GM23338 (cell line): ENCODE measurements at regions not wholly inside any gene's neighbourhood (a gene's known extent, or its start where the extent isn't known, plus 50 kb on each side); places are given as distances from the start of the nearest gene placed in this dataset.

Experiments used
- ATAC-seq: fragments of 200-7000 bp; cut with Tn5 transposase; 3 replicates; pipeline ENCODE4 v1.9.1; 2020
- DNase-seq: peaks from one replicate; pipeline ENCODE4 v3.0.0-alpha.2; 2015; ENCODE audit warnings: low spot score
- H2AFZ ChIP-seq: fragments of 200-600 bp; sonication (generic); 2 replicates; pipeline ENCODE4 v1.8.0; 2016; ENCODE audit warnings: antibody characterized with exemption, mild to moderate bottlenecking, moderate library complexity
- H3F3A ChIP-seq: fragments of 200-600 bp; sonication (generic); replicated peaks from 2 replicates; pipeline ENCODE4 v1.8.0; 2017; ENCODE audit warnings: antibody characterized with exemption, mixed run types, low read depth
- H3K27ac ChIP-seq: fragments of 200-600 bp; sonication (generic); 2 replicates; pipeline ENCODE4 v1.6.1; 2016; ENCODE audit warnings: low read depth
- H3K27me3 ChIP-seq: fragments of 200-600 bp; sonication (generic); 2 replicates; pipeline ENCODE4 v1.8.0; 2016; ENCODE audit warnings: mild to moderate bottlenecking, mixed run types, moderate library complexity; ENCODE audit not compliant: insufficient read depth
- H3K36me3 ChIP-seq: fragments of 200-600 bp; sonication (generic); 2 replicates; pipeline ENCODE4 v1.8.0; 2016; ENCODE audit warnings: mild to moderate bottlenecking; ENCODE audit not compliant: insufficient read depth
- H3K4me1 ChIP-seq: fragments of 200-600 bp; sonication (generic); 2 replicates; pipeline ENCODE4 v1.8.0; 2016; ENCODE audit warnings: mild to moderate bottlenecking, moderate library complexity; ENCODE audit not compliant: insufficient read depth
- H3K4me2 ChIP-seq: fragments of 200-600 bp; sonication (generic); 2 replicates; pipeline ENCODE4 v1.7.1; 2017; ENCODE audit warnings: mixed run types
- H3K4me3 ChIP-seq: fragments of 200-600 bp; sonication (generic); 2 replicates; pipeline ENCODE4 v1.6.1; 2016; ENCODE audit warnings: mixed run types
- H3K79me2 ChIP-seq: fragments of 200-600 bp; sonication (generic); replicated peaks from 2 replicates; pipeline ENCODE4 v1.8.0; 2017; ENCODE audit warnings: mild to moderate bottlenecking; ENCODE audit not compliant: insufficient read depth
- H3K9me2 ChIP-seq: fragments of 200-600 bp; sonication (generic); 2 replicates; pipeline ENCODE4 v1.8.0; 2017; ENCODE audit not compliant: insufficient read depth
- H4K20me1 ChIP-seq: fragments of 200-600 bp; sonication (generic); replicated peaks from 2 replicates; pipeline ENCODE4 v1.8.0; 2017; ENCODE audit warnings: mild to moderate bottlenecking; ENCODE audit not compliant: insufficient read depth
- H3K27ac Mint-ChIP-seq: 2 replicates; pipeline ENCODE4 v1.8.0; 2020; ENCODE audit warnings: inconsistent platforms, mild to moderate bottlenecking, moderate library complexity, mixed read lengths
- H3K27me3 Mint-ChIP-seq: 3 replicates; pipeline ENCODE4 v1.8.0; 2022; ENCODE audit warnings: low read depth, mild to moderate bottlenecking, moderate library complexity, mixed read lengths, inconsistent platforms; ENCODE audit not compliant: insufficient read depth, poor library complexity
- H3K36me3 Mint-ChIP-seq: 3 replicates; pipeline ENCODE4 v1.8.0; 2021; ENCODE audit warnings: low read depth, mild to moderate bottlenecking, inconsistent platforms, moderate library complexity, mixed read lengths
- H3K4me1 Mint-ChIP-seq: 3 replicates; pipeline ENCODE4 v1.8.0; 2020; ENCODE audit warnings: mild to moderate bottlenecking, inconsistent platforms, mixed read lengths
- H3K4me3 Mint-ChIP-seq: 3 replicates; pipeline ENCODE4 v1.8.0; 2021; ENCODE audit warnings: moderate library complexity, mild to moderate bottlenecking, inconsistent platforms, mixed read lengths
- H3K9me3 Mint-ChIP-seq: 3 replicates; pipeline ENCODE4 v1.8.0; 2020; ENCODE audit warnings: moderate library complexity, mild to moderate bottlenecking, inconsistent platforms, mixed read lengths
- CREB1 ChIP-seq: fragments of 250-450 bp; sonication (Bioruptor Pico); IDR thresholded peaks from 2 replicates; pipeline ENCODE4 v1.5.0; 2020; ENCODE audit warnings: low read depth, mild to moderate bottlenecking, moderate library complexity
- CTCF ChIP-seq, 2 experiments: fragments of 200-600 bp in 1 of 2; sonication (generic) in 1 of 2; conservative IDR thresholded peaks; 2 replicates each; pipeline versions ENCODE4 v1.5.1 to v1.6.1; 2016 to 2017; ENCODE audit warnings: antibody characterized with exemption in 2 of 2, low read depth in 2 of 2, mild to moderate bottlenecking in 2 of 2, moderate library complexity in 1 of 2
- ETS1 ChIP-seq: IDR thresholded peaks from 2 replicates; pipeline ENCODE4 v1.6.1; 2016; ENCODE audit warnings: antibody characterized with exemption
- EZH2 ChIP-seq: fragments of 200-600 bp; sonication (generic); IDR thresholded peaks from one replicate; pipeline ENCODE4 v1.8.0; 2017; ENCODE audit warnings: antibody characterized with exemption, mild to moderate bottlenecking, low read depth; ENCODE audit not compliant: unreplicated experiment
- EZH2phosphoT487 ChIP-seq: fragments of 200-600 bp; sonication (generic); IDR thresholded peaks from one replicate; pipeline ENCODE4 v1.8.1; 2018; ENCODE audit warnings: antibody characterized with exemption; ENCODE audit not compliant: unreplicated experiment
- JUNB ChIP-seq: IDR thresholded peaks from one replicate; pipeline ENCODE4 v1.6.1; 2016; ENCODE audit warnings: antibody characterized with exemption; ENCODE audit not compliant: unreplicated experiment
- NANOG ChIP-seq: IDR thresholded peaks from 2 replicates; pipeline ENCODE4 v1.6.1; 2016; ENCODE audit warnings: antibody characterized with exemption, borderline replicate concordance
- POLR2AphosphoS5 ChIP-seq: IDR thresholded peaks from 2 replicates; pipeline ENCODE4 v1.6.1; 2016; ENCODE audit warnings: antibody characterized with exemption, low read depth
- REST ChIP-seq: IDR thresholded peaks from one replicate; pipeline ENCODE4 v1.6.1; 2018; ENCODE audit warnings: antibody characterized with exemption; ENCODE audit not compliant: unreplicated experiment
- STAT1 ChIP-seq: IDR thresholded peaks from one replicate; pipeline ENCODE4 v1.6.1; 2016; ENCODE audit warnings: antibody characterized with exemption; ENCODE audit not compliant: unreplicated experiment
- ZNF114 ChIP-seq: fragments of 250-450 bp; sonication (Bioruptor Pico); IDR thresholded peaks from 2 replicates; pipeline ENCODE4 v1.5.0; 2020; ENCODE audit warnings: mild to moderate bottlenecking, moderate library complexity
- ZNF331 ChIP-seq: fragments of 250-450 bp; sonication (Bioruptor Pico); IDR thresholded peaks from 2 replicates; pipeline ENCODE4 v1.5.0; 2020; ENCODE audit warnings: low read depth, mild to moderate bottlenecking, moderate library complexity

- H3K27me3 ChIP-seq: no peaks in the 10 kb centered on the region
- DNase-seq: no peak
- no peaks in the 10 kb centered on the region for H3K9me2 ChIP-seq
- ATAC-seq: no peak
- no peak overlapping the region for H2AFZ ChIP-seq
- TF ChIP-seq POLR2AphosphoS5 (no peak), ZNF331 (CRISPR knock-in tag) (no peak), JUNB (no peak)
- H3K4me1 Mint-ChIP-seq: peaks cover 4% of the 10 kb centered on the region
- H3K27me3 Mint-ChIP-seq: no peaks in the 10 kb centered on the region
- H3K79me2 ChIP-seq: no peaks in the 10 kb centered on the region
- no peaks in the 10 kb centered on the region for H3F3A ChIP-seq
- no peaks in the 10 kb centered on the region for H3K4me1 ChIP-seq
- no peaks in the 10 kb centered on the region for H4K20me1 ChIP-seq
- no peak overlapping the region for H3K27ac Mint-ChIP-seq
- H3K4me2 ChIP-seq: no peak overlapping the region
- no peaks in the 10 kb centered on the region for H3K9me3 Mint-ChIP-seq
- H3K36me3 ChIP-seq: no peaks in the 10 kb centered on the region
- H3K27ac ChIP-seq: no peak overlapping the region
- H3K36me3 Mint-ChIP-seq: no peaks in the 10 kb centered on the region
- H3K4me3 Mint-ChIP-seq: no peak overlapping the region
- no peak overlapping the region for H3K4me3 ChIP-seq
Observed at GRCh38 chr1:168911370-168911769, 182.4 kb upstream of the DPT start.

- Histone ChIP-seq H3K27ac (no peak overlapping the region), H3K27me3 (no peaks in the 10 kb centered on the region), H3K9me2 (peaks cover 3% of the 10 kb centered on the region; the same call in 1 of the 2 replicates), H4K20me1 (no peaks in the 10 kb centered on the region), H2AFZ (no peak overlapping the region), H3K4me2 (no peak overlapping the region), H3K4me3 (no peak overlapping the region), H3K79me2 (no peaks in the 10 kb centered on the region), H3K36me3 (no peaks in the 10 kb centered on the region), H3F3A (no peaks in the 10 kb centered on the region), H3K4me1 (peaks cover 14% of the 10 kb centered on the region)
- H3K9me3 Mint-ChIP-seq: no peaks in the 10 kb centered on the region
- H3K27me3 Mint-ChIP-seq: no peaks in the 10 kb centered on the region
- H3K36me3 Mint-ChIP-seq: no peaks in the 10 kb centered on the region
- H3K4me3 Mint-ChIP-seq: no peak overlapping the region
- DNase-seq (no peak), ATAC-seq (no peak)
- H3K27ac Mint-ChIP-seq: no peak overlapping the region
- H3K4me1 Mint-ChIP-seq: peaks cover 21% of the 10 kb centered on the region
- TF ChIP-seq ZNF114: no peak
- no peak for TF ChIP-seq EZH2
- no peak for TF ChIP-seq CREB1 (CRISPR knock-in tag)
- no peak for TF ChIP-seq NANOG
- no peak for TF ChIP-seq STAT1
- TF ChIP-seq ZNF331 (CRISPR knock-in tag): no peak
- no peak for TF ChIP-seq EZH2phosphoT487
- no peak for TF ChIP-seq CTCF (conservative IDR thresholded peaks at IDR 0.05; ENCODE audit: low read depth in 2 of 2)
- TF ChIP-seq ETS1: no peak
- TF ChIP-seq REST: no peak
Observed at GRCh38 chr1:168913711-168914463, 184.9 kb upstream of the DPT start.
